ENCODE measurements at regions not wholly inside any gene's neighbourhood (a gene's known extent, or its start where the extent isn't known, plus 50 kb on each side); places are given as distances from the start of the nearest gene placed in this dataset.
"Not testable (repeated sequence)": the region's sequence is repeated elsewhere in the genome, so short reads cannot be mapped to it uniquely, and the experiment has no call there.

GRCh38 chr18:25538175-25538922 is 186.4 kb upstream of the ZNF521 start:
- Histone ChIP-seq H3K27ac (no peak overlapping the region), H3K36me3 (no peaks in the 10 kb centered on the region), H3K27me3 (no peaks in the 10 kb centered on the region), H3K4me3 (no peak overlapping the region), H3K9me3 (no peaks in the 10 kb centered on the region), H3K4me1 (no peaks in the 10 kb centered on the region)
- no peak for TF ChIP-seq CTCF (IDR thresholded peaks at IDR 0.05)
- DNase-seq (ENCODE audit: low spot score) = no peak

- DNase-seq (ENCODE audit: low spot score) = no peak
- Histone ChIP-seq H3K27ac (no peak overlapping the region), H3K4me3 (no peak overlapping the region), H3K27me3 (no peaks in the 10 kb centered on the region), H3K4me1 (no peaks in the 10 kb centered on the region), H3K9me3 (no peaks in the 10 kb centered on the region), H3K36me3 (no peaks in the 10 kb centered on the region)
- no peak for TF ChIP-seq CTCF (IDR thresholded peaks at IDR 0.05)
These were observed 183.5 kb upstream of the ZNF521 start for GRCh38 chr18:25535495-25535894.

- Histone ChIP-seq H3K36me3 (no peaks in the 10 kb centered on the region), H3K9me3 (no peaks in the 10 kb centered on the region), H3K4me1 (no peaks in the 10 kb centered on the region), H3K27ac (no peak overlapping the region), H3K4me3 (no peak overlapping the region), H3K27me3 (no peaks in the 10 kb centered on the region)
- no peak for DNase-seq (ENCODE audit: low spot score)
- no peak for TF ChIP-seq CTCF (IDR thresholded peaks at IDR 0.05)
These were observed 182.4 kb upstream of the ZNF521 start for GRCh38 chr18:25534401-25534800.

GRCh38 chr18:25533218-25533617 is 181.3 kb upstream of the ZNF521 start:
- H3K27me3 ChIP-seq = no peaks in the 10 kb centered on the region
- no peaks in the 10 kb centered on the region for H3K36me3 ChIP-seq
- H3K4me3 ChIP-seq = no peak overlapping the region
- no peaks in the 10 kb centered on the region for H3K9me3 ChIP-seq
- TF ChIP-seq CTCF (IDR thresholded peaks at IDR 0.05) = no peak
- no peaks in the 10 kb centered on the region for H3K4me1 ChIP-seq
- DNase-seq (ENCODE audit: low spot score) = no peak
- H3K27ac ChIP-seq = no peak overlapping the region

- Histone ChIP-seq H3K4me1 (no peaks in the 10 kb centered on the region), H3K9me3 (no peaks in the 10 kb centered on the region), H3K27me3 (no peaks in the 10 kb centered on the region), H3K36me3 (no peaks in the 10 kb centered on the region), H3K4me3 (no peak overlapping the region), H3K27ac (no peak overlapping the region)
- DNase-seq (ENCODE audit: low spot score) = no peak
- TF ChIP-seq CTCF (IDR thresholded peaks at IDR 0.05) = no peak
These were observed 179.2 kb upstream of the ZNF521 start for GRCh38 chr18:25531207-25531606.

DNA sequence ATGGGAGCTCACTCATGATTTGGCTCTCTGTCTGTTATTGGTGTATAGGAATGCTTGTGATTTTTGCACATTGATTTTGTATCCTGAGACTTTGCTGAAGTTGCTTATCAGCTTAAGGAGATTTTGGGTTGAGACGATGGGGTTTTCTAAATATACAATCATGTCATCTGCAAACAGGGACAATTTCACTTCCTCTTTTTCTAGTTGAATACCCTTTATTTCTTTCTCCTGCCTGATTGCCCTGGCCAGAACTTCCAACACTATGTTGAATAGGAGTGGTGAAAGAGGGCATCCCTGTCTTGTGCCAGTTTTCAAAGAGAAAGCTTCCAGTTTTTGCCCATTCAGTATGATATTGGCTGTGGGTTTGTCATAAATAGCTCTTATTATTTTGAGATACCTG is 173.8 kb upstream of the ZNF521 start:
- not testable (repeated sequence) for H3K27me3 ChIP-seq; H3K4me3 ChIP-seq; H3K36me3 ChIP-seq; DNase-seq (ENCODE audit: low spot score); H3K4me1 ChIP-seq; H3K27ac ChIP-seq; H3K9me3 ChIP-seq
